NB4 (cell line): ENCODE measurements at regions not wholly inside any gene's neighbourhood (a gene's known extent, or its start where the extent isn't known, plus 50 kb on each side); places are given as distances from the start of the nearest gene placed in this dataset.

Experiments used
- DNase-seq: peaks from one replicate; pipeline ENCODE4 v3.0.0; 2010; ENCODE audit warnings: low read depth
- H3K4me3 ChIP-seq: one replicate; pipeline ENCODE4 v1.5.1; 2011; ENCODE audit warnings: mild to moderate bottlenecking, low read depth, low read length, moderate library complexity
- MYC ChIP-seq: IDR thresholded peaks from 2 replicates; pipeline ENCODE4 v1.6.1; 2011; ENCODE audit warnings: low read depth, low read length
- POLR2A ChIP-seq: IDR thresholded peaks from 2 replicates; pipeline ENCODE4 v1.6.1; 2011; ENCODE audit warnings: mild to moderate bottlenecking; ENCODE audit not compliant: insufficient read length; ENCODE audit errors: extremely low read depth
- TF ChIP-seq, protein P1 (sequence below): IDR thresholded peaks from 2 replicates; pipeline ENCODE4 v1.6.1; 2011; ENCODE audit warnings: low read depth, low read length
- TF ChIP-seq, protein P2 (sequence below): IDR thresholded peaks from one replicate; pipeline ENCODE4 v1.5.1; 2012; ENCODE audit warnings: low read depth, low read length

DNA sequence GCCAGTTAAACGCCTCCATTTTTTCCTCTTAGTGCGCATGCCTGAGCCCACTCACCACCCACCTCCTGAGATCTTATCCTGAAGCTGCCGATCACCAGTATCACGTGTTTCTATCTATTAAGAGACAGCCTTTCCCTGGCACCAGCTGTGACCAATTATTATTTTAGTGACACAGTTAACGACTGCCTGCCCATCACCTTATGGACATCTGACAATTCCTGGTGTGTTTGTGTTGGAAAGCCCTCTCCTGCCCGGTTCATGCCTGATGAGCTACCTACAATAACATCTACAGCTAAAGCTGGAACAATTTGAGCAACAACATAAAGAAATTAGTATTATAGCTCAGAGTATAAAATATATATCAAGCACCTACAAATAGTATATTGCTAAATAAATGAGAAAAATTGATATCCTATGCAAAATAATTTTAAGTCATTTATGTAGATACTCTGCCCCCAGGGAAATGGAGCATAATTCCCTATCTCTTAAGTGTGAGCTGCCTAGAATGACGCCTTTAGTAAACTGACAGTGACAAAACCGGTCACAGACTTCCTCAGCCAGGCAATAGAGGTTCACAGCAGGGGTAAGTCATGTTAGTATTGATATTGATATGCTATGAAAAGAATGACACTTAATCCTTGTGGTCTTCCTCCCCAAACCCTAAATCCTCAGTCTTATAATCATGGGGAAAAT, 862.2 kb downstream of the TRAM1L1 start:
- TF ChIP-seq POLR2A (no peak), MYC (no peak)
- TF ChIP-seq, protein P1, sequence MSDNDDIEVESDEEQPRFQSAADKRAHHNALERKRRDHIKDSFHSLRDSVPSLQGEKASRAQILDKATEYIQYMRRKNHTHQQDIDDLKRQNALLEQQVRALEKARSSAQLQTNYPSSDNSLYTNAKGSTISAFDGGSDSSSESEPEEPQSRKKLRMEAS = no peak
- TF ChIP-seq, protein P2, sequence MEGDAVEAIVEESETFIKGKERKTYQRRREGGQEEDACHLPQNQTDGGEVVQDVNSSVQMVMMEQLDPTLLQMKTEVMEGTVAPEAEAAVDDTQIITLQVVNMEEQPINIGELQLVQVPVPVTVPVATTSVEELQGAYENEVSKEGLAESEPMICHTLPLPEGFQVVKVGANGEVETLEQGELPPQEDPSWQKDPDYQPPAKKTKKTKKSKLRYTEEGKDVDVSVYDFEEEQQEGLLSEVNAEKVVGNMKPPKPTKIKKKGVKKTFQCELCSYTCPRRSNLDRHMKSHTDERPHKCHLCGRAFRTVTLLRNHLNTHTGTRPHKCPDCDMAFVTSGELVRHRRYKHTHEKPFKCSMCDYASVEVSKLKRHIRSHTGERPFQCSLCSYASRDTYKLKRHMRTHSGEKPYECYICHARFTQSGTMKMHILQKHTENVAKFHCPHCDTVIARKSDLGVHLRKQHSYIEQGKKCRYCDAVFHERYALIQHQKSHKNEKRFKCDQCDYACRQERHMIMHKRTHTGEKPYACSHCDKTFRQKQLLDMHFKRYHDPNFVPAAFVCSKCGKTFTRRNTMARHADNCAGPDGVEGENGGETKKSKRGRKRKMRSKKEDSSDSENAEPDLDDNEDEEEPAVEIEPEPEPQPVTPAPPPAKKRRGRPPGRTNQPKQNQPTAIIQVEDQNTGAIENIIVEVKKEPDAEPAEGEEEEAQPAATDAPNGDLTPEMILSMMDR = no peak
- DNase-seq = no peak
- no peak overlapping the region for H3K4me3 ChIP-seq

DNA sequence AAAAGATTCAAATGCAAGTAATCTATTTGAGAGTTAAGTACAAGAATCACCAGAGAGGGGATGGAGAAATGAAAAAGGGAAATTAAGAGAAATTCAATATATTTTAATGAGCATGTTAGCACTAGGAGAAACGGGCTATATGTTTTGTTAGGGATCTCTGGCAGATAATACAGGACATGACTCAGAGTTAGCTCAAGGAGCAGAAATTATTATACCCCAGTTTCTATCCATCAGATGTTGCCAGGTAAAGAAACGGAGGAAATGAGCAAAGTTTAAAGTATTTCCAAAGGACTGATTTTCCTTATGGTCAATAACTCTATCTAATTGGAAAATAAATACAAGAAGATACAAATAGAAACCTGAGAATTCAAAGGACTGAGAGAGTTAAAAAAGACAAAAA, 867.6 kb downstream of the TRAM1L1 start:
- TF ChIP-seq POLR2A (no peak), MYC (no peak)
- TF ChIP-seq, protein P2 = no peak
- TF ChIP-seq, protein P1 = no peak
- DNase-seq = no peak
- H3K4me3 ChIP-seq = no peak overlapping the region

DNA sequence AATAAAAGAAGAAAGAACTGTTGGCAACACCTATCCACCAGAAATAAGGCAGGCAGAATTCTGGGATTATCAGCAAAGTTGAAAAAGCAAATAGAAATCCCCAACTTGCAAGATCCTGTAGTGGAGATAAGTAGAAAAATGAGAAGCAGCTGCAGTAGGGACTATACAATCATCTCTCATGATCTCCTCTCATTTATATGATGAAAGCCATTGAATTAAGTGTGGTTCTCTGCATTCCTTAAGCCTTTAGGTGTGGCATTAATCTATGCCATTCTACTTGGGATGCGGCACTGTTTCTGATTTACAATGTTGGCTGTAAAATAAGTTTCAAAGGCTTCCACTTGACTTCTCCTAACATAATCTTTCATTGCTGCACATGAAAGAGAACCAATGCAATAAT, 869.8 kb downstream of the TRAM1L1 start:
- no peak for TF ChIP-seq MYC
- TF ChIP-seq POLR2A = no peak
- TF ChIP-seq, protein P1 = no peak
- TF ChIP-seq, protein P2 = no peak
- DNase-seq = no peak
- no peak overlapping the region for H3K4me3 ChIP-seq

DNA sequence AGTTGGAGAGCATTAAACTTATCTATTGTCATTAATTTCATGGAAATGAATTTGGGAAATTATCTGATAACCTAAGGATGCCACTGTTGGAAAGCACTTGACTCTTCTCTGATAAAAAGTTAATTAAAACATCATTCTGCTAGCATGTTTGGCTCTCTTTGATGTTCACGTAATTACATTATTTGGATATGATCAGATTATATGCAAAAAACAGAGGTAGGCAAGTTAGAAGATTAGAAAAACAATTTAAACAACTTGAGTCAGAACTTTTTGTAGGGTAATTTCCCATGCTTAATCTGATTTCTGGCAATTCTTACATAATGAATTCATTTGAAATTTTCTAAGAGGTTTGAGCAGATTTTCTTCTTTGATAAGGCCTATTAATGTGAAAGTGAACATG, 882.9 kb downstream of the TRAM1L1 start:
- TF ChIP-seq, protein P2 = no peak
- TF ChIP-seq MYC = no peak
- TF ChIP-seq, protein P1 = no peak
- TF ChIP-seq POLR2A = no peak
- H3K4me3 ChIP-seq = no peak overlapping the region
- DNase-seq = no peak

DNA sequence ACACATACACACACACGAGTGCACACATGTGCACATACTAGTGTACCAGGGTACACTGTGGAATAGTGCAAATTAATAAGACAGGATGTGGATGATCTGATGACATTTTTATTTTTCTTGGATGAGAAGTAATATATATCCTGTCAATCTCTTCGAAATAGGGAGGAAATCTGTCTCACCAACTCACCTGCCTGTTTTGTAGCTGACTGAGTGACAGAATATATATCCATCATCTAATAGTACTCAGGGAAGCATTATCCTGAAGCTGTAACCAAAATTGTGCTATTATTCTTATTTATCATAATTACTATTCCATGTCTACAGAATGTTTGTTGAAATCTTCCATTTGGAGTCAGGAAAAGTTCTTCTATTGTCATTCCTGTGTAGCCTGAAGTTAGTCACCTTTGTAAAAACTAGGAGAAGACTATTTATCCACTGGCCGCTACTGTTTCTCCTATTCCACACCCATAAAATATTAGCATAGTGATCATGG, 888.0 kb downstream of the TRAM1L1 start:
- H3K4me3 ChIP-seq = no peak overlapping the region
- TF ChIP-seq, protein P2 = no peak
- TF ChIP-seq MYC (no peak), POLR2A (no peak)
- TF ChIP-seq, protein P1 = no peak
- DNase-seq = no peak
